ENCODE measurements at regions not wholly inside any gene's neighbourhood (a gene's known extent, or its start where the extent isn't known, plus 50 kb on each side); places are given as distances from the start of the nearest gene placed in this dataset.
"Not testable (repeated sequence)": the region's sequence is repeated elsewhere in the genome, so short reads cannot be mapped to it uniquely, and the experiment has no call there.

- not testable (repeated sequence) for H2BK12ac ChIP-seq (ENCODE audit: low read length in 2 of 2)
Measured at GRCh38 chr5:20875726-20876125, 887.7 kb upstream of the CDH18 start.

GRCh38 chr5:20865892-20866291 lies 877.9 kb upstream of the CDH18 start:
- H3K9ac ChIP-seq (ENCODE audit: low read length); H3K36me3 ChIP-seq (ENCODE audit: control insufficient read depth in 1 of 2, insufficient read depth in 2 of 2, low read depth in 1 of 2, low read length in 2 of 2); H3K14ac ChIP-seq (ENCODE audit: low read length in 2 of 2); H3K23ac ChIP-seq (ENCODE audit: low read length in 2 of 2); H3K79me1 ChIP-seq (replicated peaks; ENCODE audit: low read length, poor library complexity, severe bottlenecking); H3K9me3 ChIP-seq (ENCODE audit: control insufficient read depth, low read length); H3K4me3 ChIP-seq (ENCODE audit: insufficient read depth in 1 of 2, low read depth in 1 of 2, low read length in 2 of 2); H4K8ac ChIP-seq (ENCODE audit: low read length); H3K27me3 ChIP-seq (ENCODE audit: control insufficient read depth in 1 of 2, insufficient read depth in 1 of 2, low read length in 2 of 2); H2AFZ ChIP-seq (ENCODE audit: low read depth, low read length); H3K4me2 ChIP-seq (ENCODE audit: low read length, poor library complexity, severe bottlenecking); DNase-seq; H2BK15ac ChIP-seq (ENCODE audit: low read depth, poor library complexity, severe bottlenecking); H2BK12ac ChIP-seq (ENCODE audit: low read length in 2 of 2); H3K18ac ChIP-seq (ENCODE audit: low read depth in 1 of 2, low read length in 2 of 2); H3K4me1 ChIP-seq (ENCODE audit: control insufficient read depth, insufficient read depth, low read depth, low read length); H2BK120ac ChIP-seq (ENCODE audit: low read depth, low read length); H3K27ac ChIP-seq (ENCODE audit: low read length, poor library complexity, severe bottlenecking); H4K91ac ChIP-seq (ENCODE audit: low read length); H3K4ac ChIP-seq (ENCODE audit: low read depth in 1 of 2, low read length in 2 of 2); H2AK5ac ChIP-seq (ENCODE audit: low read length, severe bottlenecking); H2BK5ac ChIP-seq (ENCODE audit: low read depth, low read length, poor library complexity, severe bottlenecking): not testable (repeated sequence)
- 67% methylated on average over 1 of the region's 3 CpGs for WGBS

More at GRCh38 chr5:20875726-20876125, 887.7 kb upstream of the CDH18 start:
- H3K9me3 ChIP-seq (ENCODE audit: control insufficient read depth, low read length); H3K27me3 ChIP-seq (ENCODE audit: control insufficient read depth in 1 of 2, insufficient read depth in 1 of 2, low read length in 2 of 2); H2BK120ac ChIP-seq (ENCODE audit: low read depth, low read length); H3K4ac ChIP-seq (ENCODE audit: low read depth in 1 of 2, low read length in 2 of 2); H3K4me2 ChIP-seq (ENCODE audit: low read length, poor library complexity, severe bottlenecking); H3K9ac ChIP-seq (ENCODE audit: low read length); H4K91ac ChIP-seq (ENCODE audit: low read length); H3K23ac ChIP-seq (ENCODE audit: low read length in 2 of 2); H2AK5ac ChIP-seq (ENCODE audit: low read length, severe bottlenecking); H2AFZ ChIP-seq (ENCODE audit: low read depth, low read length); H2BK15ac ChIP-seq (ENCODE audit: low read depth, poor library complexity, severe bottlenecking); H3K4me3 ChIP-seq (ENCODE audit: insufficient read depth in 1 of 2, low read depth in 1 of 2, low read length in 2 of 2); H3K36me3 ChIP-seq (ENCODE audit: control insufficient read depth in 1 of 2, insufficient read depth in 2 of 2, low read depth in 1 of 2, low read length in 2 of 2); H3K79me1 ChIP-seq (replicated peaks; ENCODE audit: low read length, poor library complexity, severe bottlenecking); H4K8ac ChIP-seq (ENCODE audit: low read length); DNase-seq; H3K4me1 ChIP-seq (ENCODE audit: control insufficient read depth, insufficient read depth, low read depth, low read length); H3K18ac ChIP-seq (ENCODE audit: low read depth in 1 of 2, low read length in 2 of 2); H3K27ac ChIP-seq (ENCODE audit: low read length, poor library complexity, severe bottlenecking); H3K14ac ChIP-seq (ENCODE audit: low read length in 2 of 2); H2BK5ac ChIP-seq (ENCODE audit: low read depth, low read length, poor library complexity, severe bottlenecking): not testable (repeated sequence)

- Histone ChIP-seq H2BK15ac (ENCODE audit: low read depth, poor library complexity, severe bottlenecking) (no peak overlapping the region), H2AFZ (ENCODE audit: low read depth, low read length) (no peak overlapping the region), H2AK5ac (ENCODE audit: low read length, severe bottlenecking) (no peak overlapping the region), H3K4ac (ENCODE audit: low read depth in 1 of 2, low read length in 2 of 2) (no peak overlapping the region), H4K8ac (ENCODE audit: low read length) (no peak overlapping the region), H3K9ac (ENCODE audit: low read length) (no peak overlapping the region), H3K9me3 (ENCODE audit: control insufficient read depth, low read length) (peaks cover 11% of the 10 kb centered on the region), H3K18ac (ENCODE audit: low read depth in 1 of 2, low read length in 2 of 2) (no peak overlapping the region), H4K91ac (ENCODE audit: low read length) (no peak overlapping the region), H3K79me1 (replicated peaks; ENCODE audit: low read length, poor library complexity, severe bottlenecking) (no peaks in the 10 kb centered on the region), H3K27ac (ENCODE audit: low read length, poor library complexity, severe bottlenecking) (no peak overlapping the region), H3K4me3 (ENCODE audit: insufficient read depth in 1 of 2, low read depth in 1 of 2, low read length in 2 of 2) (no peak overlapping the region), H2BK5ac (ENCODE audit: low read depth, low read length, poor library complexity, severe bottlenecking) (no peak overlapping the region), H2BK12ac (ENCODE audit: low read length in 2 of 2) (no peak overlapping the region), H3K27me3 (ENCODE audit: control insufficient read depth in 1 of 2, insufficient read depth in 1 of 2, low read length in 2 of 2) (no peaks in the 10 kb centered on the region), H2BK120ac (ENCODE audit: low read depth, low read length) (no peak overlapping the region), H3K4me2 (ENCODE audit: low read length, poor library complexity, severe bottlenecking) (no peak overlapping the region), H3K23ac (ENCODE audit: low read length in 2 of 2) (no peak overlapping the region), H3K36me3 (ENCODE audit: control insufficient read depth in 1 of 2, insufficient read depth in 2 of 2, low read depth in 1 of 2, low read length in 2 of 2) (no peaks in the 10 kb centered on the region), H3K4me1 (ENCODE audit: control insufficient read depth, insufficient read depth, low read depth, low read length) (no peaks in the 10 kb centered on the region), H3K14ac (ENCODE audit: low read length in 2 of 2) (no peak overlapping the region)
- WGBS = 80% methylated on average over 4 of the region's 4 CpGs
- no peak for DNase-seq
Measured at GRCh38 chr5:20833081-20833627, 845.2 kb upstream of the CDH18 start.

- Histone ChIP-seq H2BK12ac (ENCODE audit: low read length in 2 of 2) (no peak overlapping the region), H2BK5ac (ENCODE audit: low read depth, low read length, poor library complexity, severe bottlenecking) (no peak overlapping the region), H4K91ac (ENCODE audit: low read length) (no peak overlapping the region), H3K9ac (ENCODE audit: low read length) (no peak overlapping the region), H3K4me3 (ENCODE audit: insufficient read depth in 1 of 2, low read depth in 1 of 2, low read length in 2 of 2) (no peak overlapping the region), H3K18ac (ENCODE audit: low read depth in 1 of 2, low read length in 2 of 2) (no peak overlapping the region), H3K79me1 (replicated peaks; ENCODE audit: low read length, poor library complexity, severe bottlenecking) (no peaks in the 10 kb centered on the region), H3K23ac (ENCODE audit: low read length in 2 of 2) (no peak overlapping the region), H2BK15ac (ENCODE audit: low read depth, poor library complexity, severe bottlenecking) (no peak overlapping the region), H3K4me2 (ENCODE audit: low read length, poor library complexity, severe bottlenecking) (no peak overlapping the region), H3K36me3 (ENCODE audit: control insufficient read depth in 1 of 2, insufficient read depth in 2 of 2, low read depth in 1 of 2, low read length in 2 of 2) (no peaks in the 10 kb centered on the region), H3K27ac (ENCODE audit: low read length, poor library complexity, severe bottlenecking) (no peak overlapping the region), H4K8ac (ENCODE audit: low read length) (no peak overlapping the region), H3K4me1 (ENCODE audit: control insufficient read depth, insufficient read depth, low read depth, low read length) (no peaks in the 10 kb centered on the region), H3K14ac (ENCODE audit: low read length in 2 of 2) (no peak overlapping the region), H2BK120ac (ENCODE audit: low read depth, low read length) (no peak overlapping the region), H3K4ac (ENCODE audit: low read depth in 1 of 2, low read length in 2 of 2) (no peak overlapping the region), H3K9me3 (ENCODE audit: control insufficient read depth, low read length) (peaks cover 11% of the 10 kb centered on the region), H2AK5ac (ENCODE audit: low read length, severe bottlenecking) (no peak overlapping the region), H2AFZ (ENCODE audit: low read depth, low read length) (no peak overlapping the region), H3K27me3 (ENCODE audit: control insufficient read depth in 1 of 2, insufficient read depth in 1 of 2, low read length in 2 of 2) (no peaks in the 10 kb centered on the region)
- 85% methylated on average over 4 of the region's 5 CpGs for WGBS
- no peak for DNase-seq
Measured at GRCh38 chr5:20832204-20833080, 844.4 kb upstream of the CDH18 start.
